ENCODE measurements at regions not wholly inside any gene's neighbourhood (a gene's known extent, or its start where the extent isn't known, plus 50 kb on each side); places are given as distances from the start of the nearest gene placed in this dataset.

GRCh38 chr1:82612986-82613385 is 812.3 kb downstream of the ADGRL2 start:
- RAD21 ChIA-PET (ENCODE audit: unreplicated experiment): no interaction called here
- Histone ChIP-seq H3K27ac (ENCODE audit: control insufficient read depth, insufficient read depth) (no peak overlapping the region), H3K79me2 (ENCODE audit: control insufficient read depth, insufficient read depth, low read length) (no peaks in the 10 kb centered on the region), H3K4me3 (no peak overlapping the region), H4K20me1 (ENCODE audit: control insufficient read depth, insufficient read depth) (no peaks in the 10 kb centered on the region), H3K36me3 (ENCODE audit: control insufficient read depth in 2 of 2, insufficient read depth in 2 of 2, low read length in 1 of 2) (no peaks in the 10 kb centered on the region), H3K4me1 (ENCODE audit: control insufficient read depth, insufficient read depth, low read length) (no peaks in the 10 kb centered on the region), H3K9ac (ENCODE audit: control insufficient read depth, insufficient read depth, low read length) (no peak overlapping the region), H2AFZ (ENCODE audit: control insufficient read depth, low read depth, low read length) (no peak overlapping the region), H3K27me3 (replicated peaks in 1 of 2; ENCODE audit: control insufficient read depth in 2 of 2, insufficient read depth in 2 of 2, low read length in 1 of 2) (no peaks in the 10 kb centered on the region), H3K9me3 (replicated peaks; ENCODE audit: control insufficient read depth, insufficient read depth, low read length) (no peaks in the 10 kb centered on the region), H3K4me2 (ENCODE audit: control insufficient read depth, insufficient read depth) (no peak overlapping the region)
- FAIRE-seq: no peak
- no peak for DNase-seq (ENCODE audit: low read depth, low spot score)
- POLR2A ChIA-PET: no interaction called here
- CTCF ChIA-PET: no interaction called here
- ATAC-seq: no peak
- no peak for TF ChIP-seq EGR1 (IDR thresholded peaks at IDR 0.05; ENCODE audit: borderline replicate concordance in 1 of 2, low read depth in 2 of 2, low read length in 2 of 2)
- TF ChIP-seq ETV6 (conservative IDR thresholded peaks at IDR 0.05 in 1 of 2, IDR thresholded peaks at IDR 0.05 in 1 of 2; ENCODE audit: borderline replicate concordance in 1 of 2, low read depth in 1 of 2): no peak
- no peak for TF ChIP-seq RUNX3 (IDR thresholded peaks at IDR 0.05; ENCODE audit: low read length)
- no peak for TF ChIP-seq MEF2A (IDR thresholded peaks at IDR 0.05; ENCODE audit: insufficient read depth, low read depth, low read length)
- TF ChIP-seq ELK1 (IDR thresholded peaks at IDR 0.05; ENCODE audit: low read depth, low read length): no peak
- no peak for TF ChIP-seq IKZF1 (conservative IDR thresholded peaks at IDR 0.05)
- TF ChIP-seq SPI1 (IDR thresholded peaks at IDR 0.05; ENCODE audit: borderline replicate concordance, insufficient read depth, low read depth, low read length): no peak
- TF ChIP-seq BCL11A (IDR thresholded peaks at IDR 0.05; ENCODE audit: low read depth, low read length): no peak
- no peak for TF ChIP-seq MTA2 (IDR thresholded peaks at IDR 0.05; ENCODE audit: low read depth)
- no peak for TF ChIP-seq ZNF622 (IDR thresholded peaks at IDR 0.05)
- TF ChIP-seq CHD2 (IDR thresholded peaks at IDR 0.05; ENCODE audit: borderline replicate concordance, low read depth, low read length): no peak
- TF ChIP-seq NFIC (IDR thresholded peaks at IDR 0.05; ENCODE audit: low read depth, low read length): no peak
- TF ChIP-seq PML (IDR thresholded peaks at IDR 0.05; ENCODE audit: low read length): no peak
- no peak for TF ChIP-seq IRF5 (IDR thresholded peaks at IDR 0.05; ENCODE audit: borderline replicate concordance)
- no peak for TF ChIP-seq MXI1 (IDR thresholded peaks at IDR 0.05; ENCODE audit: low read depth, low read length)
- TF ChIP-seq DPF2 (IDR thresholded peaks at IDR 0.05): no peak
- no peak for TF ChIP-seq YBX1 (IDR thresholded peaks at IDR 0.05)
- no peak for TF ChIP-seq MAX (IDR thresholded peaks at IDR 0.05; ENCODE audit: low read depth, low read length)
- no peak for TF ChIP-seq NFYB (IDR thresholded peaks at IDR 0.05; ENCODE audit: insufficient read depth, low read depth, low read length)
- in situ Hi-C loops (cut with MboI): no loop called here
- WGBS (ENCODE audit: insufficient coverage, insufficient replicate concordance, low lambda C conversion rate, missing lambda C conversion rate): 3% methylated on average over 3 of the region's 3 CpGs
- SMC1A ChIA-PET (ENCODE audit: uncharacterized antibody, unreplicated experiment): no interaction called here
- intact Hi-C loops (cut with micrococcal nuclease; ENCODE audit: unreplicated experiment): no loop called here
- no TSS peak for BruUV-seq (replicated peaks)
